NCI-H2196 (cell line): ENCODE measurements at regions not wholly inside any gene's neighbourhood (a gene's known extent, or its start where the extent isn't known, plus 50 kb on each side); places are given as distances from the start of the nearest gene placed in this dataset.
"Not testable (repeated sequence)": the region's sequence is repeated elsewhere in the genome, so short reads cannot be mapped to it uniquely, and the experiment has no call there.

Experiments used
- DNase-seq: peaks from one replicate; lab custom pipeline; 2025; ENCODE audit not compliant: unreplicated experiment; lab: John Stamatoyannopoulos, UW

DNA sequence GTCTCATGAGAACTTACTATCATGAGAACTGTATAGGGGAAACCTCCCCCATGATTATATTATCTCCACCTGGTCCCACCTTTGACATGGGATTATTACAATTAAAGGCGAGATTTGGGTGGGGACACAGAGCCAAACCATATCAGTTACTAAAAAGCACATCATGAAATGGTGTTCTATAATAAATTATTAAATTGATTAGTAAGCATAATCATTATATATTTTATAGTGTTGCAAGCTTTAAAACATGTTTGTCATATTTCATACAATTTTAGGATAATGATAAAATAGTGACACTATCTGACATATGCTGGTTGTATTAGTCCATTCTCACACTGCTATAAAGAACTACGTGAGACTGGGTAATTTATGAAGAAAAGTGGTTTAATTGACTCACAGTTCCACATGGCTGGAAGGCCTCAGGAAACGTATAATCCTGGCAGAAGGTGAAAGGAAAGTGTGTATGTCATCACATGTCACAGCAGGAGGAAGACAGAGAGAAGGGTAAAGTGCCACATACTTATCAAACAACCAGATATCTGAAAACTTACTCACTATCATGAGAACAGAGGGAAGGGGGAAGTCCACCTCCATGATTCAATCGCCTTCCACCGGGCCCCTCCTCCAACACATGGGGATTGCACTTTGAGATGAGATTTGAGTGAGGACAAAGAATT, 539.2 kb upstream of the OLFM3 start:
- DNase-seq = no peak

DNA sequence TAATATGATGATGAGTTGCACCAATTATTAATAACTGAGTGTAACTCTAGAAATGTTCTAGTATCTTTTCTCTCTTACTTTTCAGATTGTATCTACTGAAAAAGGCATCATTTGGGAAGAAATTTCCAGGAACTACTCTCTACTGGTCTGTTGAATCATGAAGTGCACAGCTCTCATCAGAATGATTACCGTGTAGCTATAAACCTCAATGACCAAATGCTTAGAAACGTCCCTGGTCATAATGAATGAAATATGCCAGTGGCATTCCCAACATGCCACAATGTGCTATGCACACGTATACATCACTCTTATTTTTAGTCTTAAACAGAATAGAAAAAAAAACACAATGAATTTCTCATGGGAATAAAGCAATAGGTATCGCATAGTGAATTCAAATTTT, 534.3 kb upstream of the OLFM3 start:
- DNase-seq = no peak

DNA sequence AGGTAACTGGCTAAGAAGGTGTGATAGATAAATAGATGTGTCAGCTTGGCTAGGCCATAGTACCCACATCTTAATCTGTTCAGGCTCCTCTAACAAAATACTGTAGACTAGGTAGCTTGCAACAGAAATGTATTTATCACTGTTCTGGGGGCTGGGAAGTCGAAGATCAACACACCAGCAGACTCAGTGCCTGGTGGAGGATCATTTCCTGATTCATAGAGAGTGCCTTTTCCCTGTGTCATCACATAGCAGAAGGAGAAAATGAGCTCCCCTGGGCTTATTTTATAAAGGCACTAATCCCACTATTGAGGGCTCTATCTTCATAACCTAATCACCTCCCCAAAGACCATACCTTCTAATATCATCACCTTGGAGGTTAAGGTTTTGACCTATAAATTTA, 532.7 kb upstream of the OLFM3 start:
- DNase-seq = no peak

DNA sequence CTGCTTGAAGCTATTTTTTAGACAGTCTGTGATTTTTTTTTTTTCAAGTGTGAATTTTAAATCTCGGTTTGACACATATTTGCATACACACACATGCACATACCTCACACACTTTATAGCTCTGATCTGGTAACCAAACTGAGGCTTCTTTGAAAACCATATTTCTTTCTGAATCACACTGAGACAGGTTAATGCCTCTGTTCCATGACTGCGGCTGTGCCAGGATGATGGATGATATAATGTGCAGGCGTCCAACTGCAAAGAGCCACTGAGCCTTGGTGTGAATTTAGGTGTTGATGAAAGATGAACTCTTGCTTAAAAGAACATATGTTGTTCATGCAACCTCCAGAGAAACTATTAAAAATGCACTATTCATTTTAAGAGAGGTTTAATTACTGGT, 504.0 kb upstream of the OLFM3 start:
- no peak for DNase-seq

DNA sequence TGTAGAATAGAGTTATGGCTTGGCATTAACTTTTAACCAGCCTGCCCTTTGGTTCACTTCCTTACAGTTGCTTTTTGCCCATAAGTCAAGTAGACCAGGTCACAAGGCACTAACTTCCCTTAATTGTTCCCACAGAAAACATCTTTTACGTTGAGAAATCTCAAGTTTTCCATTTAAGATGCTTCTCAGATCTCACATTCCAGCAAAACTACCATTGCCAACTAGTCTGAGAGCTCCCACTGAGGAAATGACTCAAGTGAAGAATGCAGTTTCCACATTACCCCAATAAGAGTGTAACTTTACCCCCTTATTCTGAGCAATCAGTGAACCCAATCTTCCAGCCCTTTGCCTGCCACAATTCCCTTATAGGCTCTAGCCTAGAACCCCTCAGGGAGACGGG, 502.2 kb upstream of the OLFM3 start:
- DNase-seq = no peak

DNA sequence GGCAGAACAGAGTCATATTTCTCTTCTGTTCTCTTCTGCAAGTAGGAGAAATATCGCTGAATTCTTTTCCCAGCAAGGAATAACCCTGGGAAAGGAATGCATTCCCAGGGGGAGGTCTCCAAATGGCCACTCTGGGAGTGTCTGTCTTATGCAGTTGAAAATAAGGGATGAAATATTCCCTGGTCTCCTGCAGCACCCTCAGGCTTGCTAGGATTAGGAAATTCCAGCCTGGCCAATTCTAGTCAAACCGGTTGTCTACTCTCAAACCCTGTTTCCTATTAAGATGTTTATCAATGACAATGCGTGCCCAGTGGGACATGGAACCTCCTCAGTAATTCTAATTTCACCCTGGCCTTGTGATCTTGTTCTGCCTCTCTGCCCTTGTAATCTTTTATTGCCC, 501.1 kb upstream of the OLFM3 start:
- not testable (repeated sequence) for DNase-seq

DNA sequence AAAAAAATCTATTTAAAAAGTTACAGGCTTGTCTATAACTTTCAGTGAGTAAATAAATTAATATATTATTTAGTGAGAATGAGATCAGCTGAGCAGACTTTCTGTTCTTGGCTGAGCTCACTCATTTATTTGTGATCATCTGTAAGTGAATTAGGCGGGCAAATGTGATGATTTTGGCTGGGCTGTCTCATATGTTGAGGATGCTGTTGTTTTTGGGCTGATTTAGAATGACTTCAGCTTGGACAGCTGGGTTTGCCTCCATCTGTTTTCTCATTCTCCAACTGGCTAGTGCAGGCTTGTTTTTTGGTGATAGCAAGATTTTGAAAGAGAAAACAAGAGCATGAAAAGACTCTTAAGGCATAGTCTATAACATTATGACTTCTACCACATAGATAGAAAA, 475.8 kb upstream of the OLFM3 start:
- no peak for DNase-seq

DNA sequence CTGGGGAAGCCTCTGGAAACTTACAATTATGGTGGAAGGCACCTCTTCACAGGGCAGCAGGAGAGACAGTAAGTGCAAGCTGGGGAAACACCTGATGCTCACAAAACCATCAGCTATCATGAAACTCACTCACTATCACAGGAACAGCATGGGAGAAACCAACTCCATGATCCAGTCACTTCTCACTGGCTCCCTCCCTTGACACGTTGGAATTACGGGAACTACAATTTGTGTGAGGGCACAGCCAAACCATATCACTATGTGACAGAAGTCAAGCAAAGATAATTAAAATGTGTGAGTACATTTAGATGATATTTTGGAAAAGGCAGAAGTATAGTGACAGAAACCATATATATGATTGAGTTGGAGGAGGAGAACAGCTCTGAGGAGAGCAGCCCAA, 474.0 kb upstream of the OLFM3 start:
- no peak for DNase-seq

DNA sequence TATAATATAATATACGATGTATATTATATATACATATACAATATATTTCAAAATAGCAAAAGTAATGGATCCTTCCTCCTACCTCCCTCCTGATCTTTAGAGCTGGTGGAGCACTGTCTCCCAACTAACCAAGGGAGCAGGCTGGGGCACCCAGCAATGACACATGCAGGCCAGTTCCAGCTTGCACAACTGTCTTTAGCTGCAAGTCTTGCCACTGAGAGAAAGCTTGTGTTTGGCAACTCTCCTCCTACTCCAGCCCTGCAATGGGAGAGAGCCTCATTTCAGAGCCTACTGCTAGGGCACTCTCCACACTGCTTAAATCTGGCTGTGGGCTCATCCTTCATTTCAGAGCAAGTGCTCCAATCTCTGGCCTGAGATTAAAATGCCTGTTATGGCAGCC, 469.8 kb upstream of the OLFM3 start:
- DNase-seq = no peak

DNA sequence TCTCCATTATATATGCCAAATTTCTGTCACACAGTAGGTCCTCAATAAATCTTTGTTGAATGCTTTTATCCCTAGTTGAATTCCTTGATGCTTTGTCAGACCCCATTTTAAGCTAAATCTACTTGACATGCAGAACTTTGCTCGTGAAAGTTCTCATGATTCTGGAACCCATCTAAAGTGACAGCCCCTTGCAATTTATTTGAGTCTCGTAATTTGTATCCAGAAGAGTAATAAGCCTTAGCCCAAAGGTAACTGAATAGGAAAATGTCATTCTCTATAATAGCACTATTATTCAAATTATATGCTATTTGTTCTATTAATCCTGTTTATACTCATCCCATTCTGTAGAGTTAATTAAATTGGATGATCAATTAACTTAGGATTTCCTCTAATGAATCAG, 466.6 kb upstream of the OLFM3 start:
- no peak for DNase-seq

DNA sequence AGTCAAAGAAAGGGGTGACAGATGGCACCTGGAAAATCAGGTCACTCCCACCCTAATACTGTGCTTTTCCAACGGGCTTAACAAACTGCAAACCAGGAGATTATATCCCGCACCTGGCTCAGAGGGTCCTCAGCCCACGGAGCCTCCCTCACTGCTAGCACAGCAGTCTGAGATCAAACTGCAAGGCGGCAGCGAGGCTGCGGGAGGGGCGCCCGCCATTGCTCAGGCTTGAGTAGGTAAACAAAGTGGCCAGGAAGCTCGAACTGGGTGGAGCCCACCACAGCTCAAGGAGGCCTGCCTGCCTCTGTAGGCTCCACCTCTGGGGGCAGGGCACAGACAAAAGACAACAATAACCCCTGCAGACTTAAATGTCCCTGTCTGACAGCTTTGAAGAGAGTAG, 445.6 kb upstream of the OLFM3 start:
- DNase-seq = not testable (repeated sequence)

DNA sequence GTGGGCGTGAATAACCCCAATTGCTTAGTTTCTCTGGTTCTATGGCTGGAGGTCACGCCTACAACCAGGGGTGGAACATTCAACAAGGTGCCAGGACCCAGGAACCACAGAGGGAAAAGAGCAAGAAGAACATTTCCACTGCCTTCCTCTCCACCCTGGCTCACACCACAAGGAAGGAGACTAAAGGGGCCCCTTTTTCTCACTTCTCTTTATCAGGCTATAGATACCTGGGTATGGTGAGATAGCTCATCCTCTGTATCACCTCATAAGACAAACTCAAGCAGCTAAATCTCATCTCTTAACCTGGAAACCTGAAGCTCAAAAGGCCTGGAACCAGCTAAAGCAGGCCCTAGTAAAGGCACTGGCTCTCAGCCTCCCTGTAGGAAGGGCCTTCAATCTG, 438.8 kb upstream of the OLFM3 start:
- no peak for DNase-seq

DNA sequence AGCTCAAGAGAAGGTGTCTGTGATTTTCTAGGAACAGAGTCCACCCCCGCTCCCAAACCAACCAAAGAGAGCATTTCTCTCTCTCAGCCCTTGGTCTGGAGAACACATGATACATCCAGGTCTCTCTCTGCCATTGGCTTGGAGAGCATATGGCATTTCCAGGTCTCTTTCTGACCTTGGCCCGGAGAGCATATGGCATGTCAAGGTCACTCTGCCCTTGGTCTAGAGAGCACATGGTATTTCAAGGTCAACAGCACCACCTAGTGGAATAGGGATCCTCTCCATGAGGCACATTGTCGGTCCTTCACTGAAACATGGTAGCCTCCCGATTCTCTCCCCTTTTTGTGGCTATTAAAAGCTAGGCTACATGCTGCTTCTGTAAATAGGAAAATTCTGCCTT, 437.7 kb upstream of the OLFM3 start:
- DNase-seq = peak; percentile 4

DNA sequence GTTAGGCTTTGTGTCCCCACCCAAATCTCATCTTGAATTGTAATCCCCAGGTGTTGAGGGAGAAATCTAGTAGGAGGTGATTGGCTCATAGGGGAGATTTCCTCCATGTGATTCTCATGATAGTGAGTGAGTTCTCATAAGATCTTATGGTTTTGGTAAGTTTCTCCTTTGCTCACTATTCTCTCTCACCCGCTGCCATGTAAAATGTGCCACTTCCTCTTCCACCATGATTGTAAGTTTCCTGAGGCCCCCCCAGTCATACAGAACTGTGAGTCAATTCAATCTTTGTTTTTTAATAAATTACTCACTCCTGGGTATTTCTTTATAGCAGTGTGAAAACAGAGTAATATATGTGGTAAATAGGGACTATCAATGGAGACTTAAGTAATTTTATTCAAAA, 434.5 kb upstream of the OLFM3 start:
- no peak for DNase-seq

DNA sequence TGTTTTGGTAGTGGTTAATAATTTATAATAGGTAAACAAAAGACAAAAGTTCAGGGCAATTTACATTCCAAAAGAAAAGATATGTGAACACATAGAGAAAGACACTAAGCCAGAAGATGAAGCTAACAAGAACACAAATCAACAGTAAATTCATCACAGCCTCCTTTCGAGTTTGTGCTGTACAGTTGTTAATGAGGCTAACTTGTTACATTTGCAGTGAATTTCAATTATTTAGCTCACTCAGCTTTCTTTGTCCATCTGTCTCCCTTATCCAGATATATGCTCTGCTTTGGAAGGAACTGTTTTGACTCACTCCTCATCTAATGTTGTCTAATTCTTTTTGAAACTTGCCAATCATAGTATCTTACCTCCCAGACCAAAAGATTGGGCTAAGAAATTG, 423.3 kb upstream of the OLFM3 start:
- no peak for DNase-seq
